ENCODE measurements at regions not wholly inside any gene's neighbourhood (a gene's known extent, or its start where the extent isn't known, plus 50 kb on each side); places are given as distances from the start of the nearest gene placed in this dataset.

DNA sequence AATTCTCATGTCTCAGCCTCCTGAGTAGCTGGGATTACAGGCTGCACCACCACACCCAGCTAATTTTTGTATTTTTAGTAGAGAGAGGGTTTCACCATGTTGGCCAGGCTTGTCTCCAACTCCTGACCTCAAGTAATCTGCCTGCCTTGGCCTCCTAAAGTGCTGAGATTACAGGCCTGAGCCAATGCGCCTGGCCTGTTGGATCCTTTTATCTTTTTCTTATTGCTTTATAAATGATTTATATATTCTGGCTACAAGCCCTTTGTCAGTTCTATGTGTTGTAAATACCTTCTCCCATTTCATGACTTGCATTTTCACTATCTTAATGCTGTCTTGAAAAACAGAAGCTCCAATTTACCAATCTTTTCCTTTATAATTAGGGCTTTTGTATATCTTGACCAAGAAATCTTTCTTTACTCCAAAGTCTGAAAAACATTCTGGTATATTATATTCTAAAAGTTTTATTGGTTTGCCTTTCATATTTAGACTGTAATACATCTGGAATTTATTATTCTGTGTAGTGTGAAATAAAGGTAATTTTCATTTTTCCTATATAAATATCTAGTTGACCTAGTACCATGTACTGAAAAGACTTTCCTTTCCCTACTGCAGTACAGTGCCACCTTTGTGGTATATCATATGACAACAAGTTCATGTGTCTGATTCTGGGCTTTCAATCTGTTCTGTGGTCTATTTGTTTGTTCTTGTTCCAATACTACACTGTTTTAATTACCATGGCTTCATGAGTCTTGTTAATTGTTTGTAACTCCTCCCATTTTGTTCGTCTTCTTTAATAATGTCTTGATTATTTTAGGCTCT, 52.9 kb upstream of the RNU6-1 start:
- TF ChIP-seq, protein P1, sequence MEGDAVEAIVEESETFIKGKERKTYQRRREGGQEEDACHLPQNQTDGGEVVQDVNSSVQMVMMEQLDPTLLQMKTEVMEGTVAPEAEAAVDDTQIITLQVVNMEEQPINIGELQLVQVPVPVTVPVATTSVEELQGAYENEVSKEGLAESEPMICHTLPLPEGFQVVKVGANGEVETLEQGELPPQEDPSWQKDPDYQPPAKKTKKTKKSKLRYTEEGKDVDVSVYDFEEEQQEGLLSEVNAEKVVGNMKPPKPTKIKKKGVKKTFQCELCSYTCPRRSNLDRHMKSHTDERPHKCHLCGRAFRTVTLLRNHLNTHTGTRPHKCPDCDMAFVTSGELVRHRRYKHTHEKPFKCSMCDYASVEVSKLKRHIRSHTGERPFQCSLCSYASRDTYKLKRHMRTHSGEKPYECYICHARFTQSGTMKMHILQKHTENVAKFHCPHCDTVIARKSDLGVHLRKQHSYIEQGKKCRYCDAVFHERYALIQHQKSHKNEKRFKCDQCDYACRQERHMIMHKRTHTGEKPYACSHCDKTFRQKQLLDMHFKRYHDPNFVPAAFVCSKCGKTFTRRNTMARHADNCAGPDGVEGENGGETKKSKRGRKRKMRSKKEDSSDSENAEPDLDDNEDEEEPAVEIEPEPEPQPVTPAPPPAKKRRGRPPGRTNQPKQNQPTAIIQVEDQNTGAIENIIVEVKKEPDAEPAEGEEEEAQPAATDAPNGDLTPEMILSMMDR (IDR thresholded peaks at IDR 0.05): no peak
- TF ChIP-seq TCF7L2 (IDR thresholded peaks at IDR 0.05; ENCODE audit: low read depth, low read length): no peak

All from Panc1 (cell line).